Stimulated activated naive CD4-positive, alpha-beta T cell (primary cell): ENCODE measurements at regions not wholly inside any gene's neighbourhood (a gene's known extent, or its start where the extent isn't known, plus 50 kb on each side); places are given as distances from the start of the nearest gene placed in this dataset.
"Not testable (repeated sequence)": the region's sequence is repeated elsewhere in the genome, so short reads cannot be mapped to it uniquely, and the experiment has no call there.

Experiments
- DNase-seq, 6 experiments: peaks; one replicate each; lab custom pipeline; 2025; lab: John Stamatoyannopoulos, UW

DNA sequence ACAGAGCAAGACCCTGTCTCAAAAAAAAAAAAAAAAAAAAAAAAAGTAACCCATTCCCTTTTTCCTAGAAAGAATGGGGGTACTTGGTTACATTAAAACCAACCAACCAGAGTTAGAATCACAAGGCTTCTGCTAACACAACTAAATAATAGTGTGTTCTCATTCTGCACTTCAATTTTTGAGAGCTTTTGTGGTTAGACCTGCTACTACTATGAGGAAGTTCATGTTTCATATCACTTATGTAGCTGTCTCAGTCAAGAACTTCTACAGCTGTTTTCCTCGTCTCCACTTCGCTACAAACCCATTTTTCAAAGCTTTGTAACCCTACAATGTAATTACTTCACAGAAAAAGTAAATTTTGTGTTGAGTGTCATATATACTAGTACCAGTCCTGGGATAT, 58.3 kb downstream of the PDHA2 start:
- no peak for DNase-seq

DNA sequence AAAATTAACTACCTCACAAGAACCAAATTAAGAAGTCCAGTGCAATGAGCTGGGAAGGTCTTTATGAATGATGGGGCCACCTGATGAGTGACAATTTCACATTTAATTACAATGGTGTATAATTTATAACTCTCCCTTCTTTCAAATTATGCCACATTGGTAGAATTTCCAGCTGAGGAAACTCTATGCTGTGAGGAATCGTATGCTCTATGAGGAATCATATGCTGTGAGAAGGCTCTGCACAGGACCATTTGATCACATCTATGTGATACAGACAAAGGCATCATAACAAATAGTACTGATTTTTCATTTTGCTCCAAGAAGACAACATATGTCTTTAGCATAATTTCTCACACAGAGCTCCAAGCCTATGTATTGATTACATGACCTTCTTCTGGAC, 69.3 kb downstream of the PDHA2 start:
- no peak for DNase-seq

DNA sequence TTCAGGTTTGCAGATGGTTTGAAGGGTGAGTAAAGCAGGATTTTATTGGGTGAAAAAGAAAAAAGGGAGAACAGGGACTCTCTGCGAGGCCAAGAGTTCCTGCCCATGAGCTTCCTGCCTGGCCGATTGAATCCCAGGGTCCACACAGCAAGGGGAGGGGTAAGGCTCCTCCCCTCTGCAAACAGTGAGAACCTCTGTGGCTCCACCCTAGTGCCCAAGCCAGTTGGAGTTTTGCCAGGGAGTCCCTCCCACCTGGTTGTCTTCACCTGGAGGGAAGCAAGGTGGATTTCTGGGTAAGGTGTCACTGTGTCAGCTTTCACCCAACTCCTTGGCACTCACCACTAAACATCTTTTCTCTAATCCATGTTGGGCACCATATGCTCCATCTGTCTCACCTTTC, 70.9 kb downstream of the PDHA2 start:
- no peak for DNase-seq

DNA sequence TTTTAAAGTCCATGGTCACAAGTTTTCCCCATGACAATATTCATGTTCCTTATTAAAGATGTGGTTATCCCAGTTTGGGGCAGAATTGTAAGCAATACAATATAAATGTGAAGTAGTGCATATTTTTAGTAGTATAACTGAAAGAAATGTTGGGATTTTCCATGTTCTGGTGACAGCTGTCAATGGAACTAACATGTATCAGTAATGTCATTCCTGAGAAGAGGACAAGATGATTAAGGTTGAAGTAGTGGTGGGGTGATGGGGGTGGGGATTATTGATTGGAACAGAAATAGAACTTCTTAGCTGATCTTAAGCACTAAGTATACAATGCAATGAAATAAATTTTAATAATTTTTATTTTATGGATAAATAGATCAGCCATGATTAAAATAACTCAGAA, 81.6 kb downstream of the PDHA2 start:
- no peak for DNase-seq

DNA sequence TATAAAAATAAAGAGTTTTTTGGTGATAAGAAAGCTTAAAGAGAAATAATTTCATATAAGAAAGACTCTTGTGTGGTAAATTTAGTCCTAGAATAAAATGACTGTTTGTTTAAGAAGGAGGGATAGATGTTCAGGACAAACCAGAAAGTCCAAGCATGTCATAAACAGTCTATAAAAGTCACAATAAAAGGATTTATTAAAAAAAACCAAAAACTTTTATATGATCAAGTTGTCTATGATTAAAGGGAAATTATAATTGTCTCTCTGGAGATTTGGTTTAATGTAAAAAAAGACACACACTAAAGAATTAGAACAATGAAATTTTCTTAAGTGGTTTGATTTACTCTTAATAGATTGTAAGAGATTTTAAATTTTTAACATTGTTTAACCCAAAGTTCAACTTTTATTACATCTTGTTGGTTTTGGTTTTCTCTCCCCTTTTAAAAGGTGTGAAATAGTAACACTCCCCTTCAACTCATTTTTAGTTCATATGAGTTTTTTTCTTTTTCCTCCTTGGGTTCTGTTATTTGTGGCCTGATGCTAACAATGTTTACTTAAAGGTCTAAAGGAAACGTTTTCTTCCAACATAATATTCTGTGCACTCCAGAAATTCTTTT, 89.7 kb downstream of the PDHA2 start:
- DNase-seq, result no peak

DNA sequence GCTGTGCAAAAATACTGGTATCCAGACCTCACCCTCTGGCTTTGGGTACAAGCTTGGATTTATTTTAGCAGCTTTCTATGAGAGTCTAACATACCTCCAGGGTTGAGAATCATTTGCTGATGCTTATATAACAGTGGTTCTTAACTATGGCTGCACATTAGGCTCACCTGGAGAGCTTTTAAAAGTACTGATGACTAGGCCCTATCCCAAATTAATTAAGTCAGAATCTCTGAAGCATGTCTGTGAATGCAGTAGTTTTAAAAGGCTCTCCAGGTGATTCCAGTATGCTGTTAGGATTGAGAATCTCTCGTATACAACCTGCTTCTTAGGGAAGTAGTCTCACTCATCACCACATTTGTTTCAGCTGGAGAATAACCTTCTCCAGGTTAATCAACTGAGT, 99.2 kb downstream of the PDHA2 start:
- no peak for DNase-seq

DNA sequence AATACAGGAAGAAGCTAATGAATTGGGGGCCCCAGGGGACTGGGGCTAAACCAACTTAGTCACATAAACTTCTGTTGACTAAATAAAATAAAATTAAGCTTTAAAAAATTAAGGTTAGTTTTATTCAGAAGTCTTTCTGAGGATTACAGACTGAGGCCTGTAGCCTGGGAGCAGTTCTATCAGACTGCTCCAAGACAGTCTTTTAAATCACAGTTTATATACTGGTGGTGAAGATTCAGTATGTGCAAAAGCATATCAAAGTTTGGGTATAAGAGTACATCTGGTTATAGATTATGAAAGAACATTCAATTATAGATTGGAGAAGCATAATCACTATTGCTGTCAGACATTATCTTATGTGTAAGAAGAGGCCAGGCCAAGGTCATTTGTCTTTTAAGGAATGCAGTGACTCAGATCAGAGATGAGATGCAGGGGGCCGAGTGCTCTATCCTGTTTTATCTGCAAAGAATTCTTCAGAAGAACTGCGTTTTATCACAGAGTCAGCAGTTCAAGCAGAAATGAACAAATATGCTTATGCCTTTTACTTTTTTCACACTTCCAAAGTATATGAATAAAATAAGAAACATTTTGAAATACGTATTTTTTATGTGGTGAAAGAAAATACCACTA, 109.4 kb downstream of the PDHA2 start:
- DNase-seq, result no peak

DNA sequence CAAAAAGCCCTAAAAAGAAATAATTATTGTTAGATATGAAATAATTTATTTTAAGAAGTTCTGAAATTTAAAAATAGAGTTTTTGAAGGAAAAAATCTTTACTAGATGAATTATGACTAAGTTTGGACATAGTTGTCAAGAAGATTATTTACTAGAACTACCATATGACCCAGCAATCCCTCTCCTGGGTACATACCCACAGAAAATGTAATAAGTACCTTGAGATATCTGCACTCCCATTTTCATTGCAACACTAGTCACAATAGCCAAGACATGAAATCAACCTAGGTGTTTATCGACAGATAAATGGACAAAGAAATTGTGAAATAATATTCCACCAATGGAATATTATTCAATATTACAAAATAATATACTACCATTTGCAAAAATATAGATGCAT, 109.9 kb downstream of the PDHA2 start:
- no peak for DNase-seq

DNA sequence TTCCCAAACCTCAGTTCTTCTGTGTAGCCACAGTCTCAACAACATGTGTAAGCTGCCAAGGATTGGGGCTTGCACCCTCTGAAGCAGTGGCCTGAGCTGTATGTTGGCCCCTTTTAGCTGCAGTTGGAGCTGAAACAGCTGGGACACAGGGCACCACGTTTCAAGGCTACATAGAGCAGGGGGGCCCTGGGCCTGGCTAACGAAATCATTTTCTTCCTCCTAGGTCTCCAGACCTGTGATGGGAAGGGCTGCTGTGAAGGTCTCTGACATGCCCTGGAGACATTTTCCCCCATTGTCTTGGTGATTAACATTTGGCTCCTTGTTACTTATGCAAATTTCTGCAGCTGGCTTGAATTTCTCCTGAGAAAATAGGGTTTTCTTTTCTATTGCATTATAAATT, 112.6 kb downstream of the PDHA2 start:
- not testable (repeated sequence) for DNase-seq

DNA sequence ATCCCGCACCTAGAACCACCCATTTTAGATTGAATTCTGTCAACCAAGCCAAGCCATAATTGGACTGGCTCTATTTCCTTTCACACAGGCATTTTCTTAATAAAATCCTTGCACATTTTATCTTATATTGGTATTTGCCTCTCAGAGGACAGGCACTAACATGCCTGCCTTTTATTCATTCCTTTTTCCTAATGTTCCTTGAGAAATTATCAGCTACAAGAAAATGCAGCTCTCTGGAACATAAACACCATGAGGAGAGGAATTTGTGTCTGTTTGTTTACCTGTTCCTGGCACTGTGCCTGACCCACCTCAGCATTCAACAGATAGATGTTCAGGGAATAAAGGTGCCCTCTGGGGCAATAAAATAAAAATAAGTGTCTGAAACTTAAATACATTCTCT, 116.2 kb downstream of the PDHA2 start:
- DNase-seq, result no peak

DNA sequence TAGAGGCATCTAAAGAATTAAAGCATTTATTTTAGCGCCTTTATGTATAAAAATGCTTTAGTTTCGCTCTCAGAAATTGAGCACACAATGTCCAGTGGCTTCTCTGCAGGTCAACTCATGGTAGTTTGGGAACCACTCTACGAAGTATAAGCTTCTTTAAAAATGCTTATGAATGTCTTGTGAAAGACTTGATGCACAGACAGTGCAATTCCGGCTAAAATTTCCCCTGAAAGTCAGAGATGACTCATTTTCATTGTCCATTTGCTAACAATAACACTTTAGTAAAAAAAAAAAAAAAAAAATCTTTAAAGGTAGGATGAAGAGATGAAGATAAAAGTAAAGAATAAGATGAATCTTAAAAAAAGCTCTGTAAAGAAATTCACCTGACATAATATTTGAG, 117.2 kb downstream of the PDHA2 start:
- no peak for DNase-seq

DNA sequence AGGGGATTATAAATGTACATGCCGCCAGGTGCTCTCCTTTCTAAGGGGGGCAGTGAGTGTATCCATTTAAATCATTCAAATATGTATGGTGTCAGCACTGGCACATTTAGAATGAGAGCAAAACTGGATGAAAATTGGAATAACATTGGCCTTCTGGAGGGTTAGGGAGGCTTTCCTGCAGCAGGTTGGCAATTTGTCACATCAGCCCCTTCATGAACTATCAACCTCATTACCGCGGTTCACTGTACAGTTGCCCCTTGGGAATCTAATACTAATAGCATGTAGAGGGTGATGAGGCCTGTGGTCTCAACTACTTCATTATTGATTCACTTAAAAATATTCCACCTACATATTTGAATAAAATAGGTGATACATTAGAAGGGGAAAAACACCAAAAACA, 117.9 kb downstream of the PDHA2 start:
- no peak for DNase-seq

DNA sequence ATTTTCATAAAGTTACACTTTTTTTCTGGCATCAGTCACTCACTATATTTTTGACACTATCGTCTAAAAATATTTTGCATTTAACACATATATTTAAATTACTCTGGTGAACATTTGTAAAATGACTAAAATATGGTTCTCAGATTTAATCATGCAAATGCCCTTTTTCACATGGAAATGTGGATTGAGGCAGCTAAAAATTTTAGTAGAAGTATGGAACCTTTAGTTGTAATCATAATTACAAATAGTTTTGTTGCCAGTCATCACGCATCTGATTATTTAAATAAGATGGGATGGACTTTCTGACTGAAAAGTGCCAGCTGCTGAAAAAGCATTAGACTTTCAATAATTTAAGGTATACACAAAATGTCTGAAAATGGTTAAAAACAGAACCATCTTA, 119.3 kb downstream of the PDHA2 start:
- DNase-seq, result no peak

DNA sequence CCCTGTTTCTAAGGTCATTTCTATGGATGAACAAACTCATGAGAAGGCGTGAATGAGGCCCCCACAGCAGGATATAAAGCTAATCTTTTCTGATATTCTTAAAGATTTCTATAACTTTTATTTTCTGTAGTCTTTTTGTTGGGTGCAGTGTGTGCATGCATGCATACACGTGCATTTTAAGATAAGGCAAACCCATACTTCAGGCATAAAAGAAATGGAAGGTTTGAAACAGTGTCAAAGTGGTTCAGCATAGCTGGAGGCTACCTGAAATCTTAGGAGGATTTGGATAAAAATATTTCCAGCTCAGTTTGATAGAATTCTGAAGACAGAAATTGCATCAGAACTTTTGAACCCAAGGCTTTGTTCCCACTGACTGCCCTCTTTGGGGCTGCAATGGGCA, 119.7 kb downstream of the PDHA2 start:
- DNase-seq, result no peak

DNA sequence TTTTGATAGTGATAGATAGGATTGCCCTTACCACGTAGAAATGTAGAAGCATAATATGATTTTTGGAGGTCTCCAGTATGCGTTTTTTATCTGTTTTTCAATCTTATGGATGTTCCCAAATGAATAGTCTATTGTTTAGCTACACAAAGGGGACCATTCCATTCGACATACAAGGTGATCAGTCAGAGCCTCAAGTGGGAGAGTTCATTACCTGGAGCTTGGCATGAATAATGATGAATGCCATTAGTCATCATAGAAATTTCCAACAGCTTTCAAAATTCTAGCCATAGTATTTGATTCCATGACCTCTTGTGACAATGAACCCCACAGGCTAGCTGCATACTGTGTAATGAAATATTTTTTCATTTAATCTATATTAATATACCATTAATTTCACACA, 123.6 kb downstream of the PDHA2 start:
- DNase-seq, result no peak

DNA sequence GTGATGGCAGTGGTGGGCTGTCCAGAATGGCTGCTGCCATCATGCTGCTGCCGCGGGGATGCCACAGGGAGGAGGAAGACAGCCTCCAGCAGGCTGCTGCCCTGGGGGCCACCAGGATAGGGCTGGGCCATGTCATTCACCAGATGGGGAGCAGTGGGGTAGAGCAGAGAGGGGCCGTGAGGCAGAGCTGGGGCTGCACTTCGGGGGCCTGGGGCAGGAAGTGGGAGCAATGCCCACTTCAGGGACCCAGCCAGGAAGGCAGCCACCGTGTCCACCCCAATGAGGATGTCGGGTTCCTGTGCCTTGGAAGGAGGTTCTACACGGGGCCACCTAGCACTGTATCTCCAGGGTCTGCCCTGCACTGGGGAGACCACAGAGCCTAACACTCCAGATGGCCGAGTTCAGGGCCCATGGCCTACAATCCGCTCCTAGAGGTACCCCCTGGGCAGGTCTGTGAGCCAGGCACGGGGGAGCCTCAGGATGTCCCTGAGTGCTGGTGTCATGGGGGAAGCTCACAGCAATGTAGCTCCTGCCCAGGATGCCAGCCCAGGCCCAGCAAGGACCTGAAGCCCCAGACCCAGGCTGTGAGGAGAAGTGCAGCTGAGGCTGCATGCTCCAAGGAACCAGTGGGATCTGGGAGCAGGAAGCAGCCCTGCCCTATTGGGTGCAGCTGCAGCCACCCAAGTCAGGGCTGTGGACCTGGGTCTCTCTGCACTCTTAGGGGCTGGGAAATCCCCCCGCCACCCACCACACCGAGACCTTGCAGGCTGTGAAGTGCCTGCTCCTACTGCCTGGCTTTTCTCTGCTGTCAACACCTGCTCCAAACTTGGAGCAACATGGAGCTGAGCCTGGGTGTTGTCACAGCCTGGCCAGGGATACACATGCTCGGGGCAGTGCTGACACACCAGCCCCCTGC, 140.3 kb downstream of the PDHA2 start:
- DNase-seq, result no peak

DNA sequence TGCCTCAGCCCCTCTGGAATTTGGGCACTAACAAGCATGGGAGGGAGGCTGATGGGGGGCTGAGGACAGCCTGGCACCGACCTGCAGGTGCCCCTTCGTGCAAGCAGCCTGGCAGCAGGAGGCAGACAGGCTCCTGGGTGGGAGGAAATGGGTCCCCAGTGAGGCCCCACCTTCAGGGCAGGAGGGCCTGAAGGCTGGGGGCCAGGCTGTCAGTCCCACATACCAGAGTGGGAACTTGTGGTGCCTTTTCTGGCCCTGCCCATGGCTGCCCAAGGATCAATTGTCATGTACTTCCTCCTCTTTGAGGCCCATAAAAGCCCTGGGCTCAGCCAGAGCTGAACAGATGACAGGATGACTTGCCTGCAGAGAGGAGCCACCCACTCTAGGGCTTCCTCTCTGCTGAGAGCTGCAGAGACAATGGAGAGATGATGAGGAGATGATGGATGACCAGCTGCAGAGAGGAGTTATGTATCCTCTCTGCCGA, 141.0 kb downstream of the PDHA2 start:
- DNase-seq, result no peak

DNA sequence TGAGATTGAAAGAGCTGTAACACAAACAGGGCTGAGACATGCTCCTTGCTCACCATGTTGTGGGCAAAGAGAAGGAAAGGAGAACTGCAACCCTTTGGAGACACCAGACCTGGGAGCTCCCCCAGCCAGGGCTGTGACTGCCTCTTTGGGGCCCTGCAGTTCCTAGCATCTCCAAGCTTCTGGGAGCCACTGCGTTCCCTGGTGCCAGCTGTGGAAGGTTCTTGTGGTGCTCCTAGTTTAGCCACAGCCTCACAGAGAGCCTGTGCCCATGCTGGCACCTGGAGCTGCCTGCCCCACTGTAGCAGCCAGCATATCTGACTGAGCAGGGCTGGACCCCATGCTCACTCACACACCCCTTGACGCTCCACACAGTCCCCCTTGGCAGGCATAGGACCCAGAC, 141.7 kb downstream of the PDHA2 start:
- DNase-seq, result no peak

DNA sequence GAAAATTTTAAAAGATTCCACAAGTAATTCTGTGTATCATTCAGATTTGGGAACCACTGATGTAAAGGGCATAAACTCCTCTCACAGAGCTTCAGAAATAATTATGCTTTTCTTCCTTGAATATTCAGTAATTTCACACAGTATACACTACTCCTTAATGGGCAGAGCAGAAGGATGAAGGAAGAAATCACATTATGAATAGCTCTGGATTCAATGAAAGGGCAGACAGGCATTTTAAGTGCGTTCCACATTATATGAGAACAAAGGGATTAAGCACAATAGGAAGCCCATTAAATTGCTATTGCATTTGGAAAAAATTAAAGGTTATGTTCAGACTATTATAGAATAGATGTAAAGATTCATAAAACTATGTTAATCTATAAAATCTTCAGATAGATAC, 142.6 kb downstream of the PDHA2 start:
- DNase-seq, result no peak

DNA sequence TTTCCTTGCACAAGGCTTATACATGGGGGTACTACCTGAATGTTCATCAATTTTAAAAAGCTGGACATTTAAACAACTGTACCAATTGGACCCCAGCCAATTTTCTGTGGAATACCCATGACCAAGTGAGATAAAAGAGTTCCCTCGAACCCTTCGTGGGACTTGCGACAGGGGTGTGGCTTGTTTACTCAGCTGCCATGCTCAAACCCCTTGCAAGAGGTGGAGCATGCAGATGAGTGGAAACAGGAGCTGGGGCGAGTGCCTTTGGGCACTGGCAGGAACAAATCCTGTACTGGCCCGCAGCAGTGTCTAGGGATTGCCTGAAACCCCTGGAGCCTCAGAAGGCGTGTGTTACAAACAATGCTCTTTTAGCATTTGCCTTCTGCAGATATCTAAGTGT, 144.2 kb downstream of the PDHA2 start:
- DNase-seq, result no peak

DNA sequence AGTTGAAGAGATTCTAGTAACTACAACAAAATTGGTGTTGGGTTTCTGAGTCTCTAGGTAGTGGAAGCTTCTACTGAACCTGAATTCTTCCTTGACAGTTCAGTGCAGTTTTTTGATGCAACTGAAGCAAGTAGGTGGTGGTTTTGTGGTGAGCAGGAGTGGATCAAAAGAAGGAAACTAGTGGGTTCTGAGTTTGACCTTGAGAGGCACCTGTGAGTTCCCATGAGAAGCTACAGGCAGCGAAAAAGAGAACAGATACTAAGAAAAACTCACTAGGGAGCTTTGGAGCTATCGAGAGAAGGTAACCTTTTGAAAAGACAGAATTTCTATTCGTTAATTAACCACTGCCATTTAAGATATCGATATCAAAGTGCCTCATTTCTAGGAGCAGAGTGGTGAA, 145.2 kb downstream of the PDHA2 start:
- no peak for DNase-seq

DNA sequence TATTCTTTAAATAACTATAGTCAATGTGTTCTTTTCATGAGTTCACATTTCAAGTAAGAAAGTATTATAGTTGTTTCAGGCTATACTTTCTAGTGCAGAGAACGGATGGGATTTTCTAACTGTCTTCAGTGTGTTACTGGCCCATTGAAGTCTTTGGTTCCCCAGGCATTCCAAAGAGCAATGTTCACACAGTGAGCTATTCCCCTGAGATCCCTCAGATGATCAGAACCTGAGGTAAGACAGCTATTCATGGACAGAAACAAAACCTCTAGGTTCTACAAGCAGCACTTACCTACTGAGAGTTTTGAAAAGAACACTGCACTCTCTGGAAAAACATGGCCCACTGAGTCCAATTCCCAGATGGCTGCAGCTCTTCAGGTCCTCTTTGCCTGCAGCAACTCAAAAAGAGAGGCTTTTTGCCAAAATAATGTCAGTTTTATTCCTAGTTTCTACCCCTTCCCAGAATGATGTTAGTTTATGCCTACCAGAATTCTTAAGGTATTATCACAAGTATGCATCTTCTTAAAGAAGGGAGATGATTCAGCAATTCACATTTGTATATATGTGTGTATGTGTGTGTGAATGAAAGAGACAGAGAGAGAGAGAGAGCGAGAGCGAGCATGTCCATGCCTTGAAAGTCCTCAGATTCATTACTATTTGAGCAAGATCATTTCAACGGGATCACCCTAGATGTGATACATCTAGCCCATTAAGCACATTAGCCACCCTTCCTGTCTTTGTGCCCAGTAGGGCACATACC, 146.1 kb downstream of the PDHA2 start:
- no peak for DNase-seq
